GM18867 (cell line): ENCODE measurements at regions not wholly inside any gene's neighbourhood (a gene's known extent, or its start where the extent isn't known, plus 50 kb on each side); places are given as distances from the start of the nearest gene placed in this dataset.
"Not testable (repeated sequence)": the region's sequence is repeated elsewhere in the genome, so short reads cannot be mapped to it uniquely, and the experiment has no call there.

Experiments
- ATAC-seq: cut with Tn5 transposase; IDR thresholded peaks from one replicate; pipeline ENCODE4 v1.9.1; 2021; ENCODE audit warnings: mild to moderate bottlenecking, moderate library complexity; ENCODE audit not compliant: unreplicated experiment

- no peak for ATAC-seq
Observed at GRCh38 chr2:9707611-9708160, 76.9 kb upstream of the YWHAQ start.

GRCh38 chr2:9708683-9709538 lies 78.1 kb upstream of the YWHAQ start:
- no peak for ATAC-seq

- ATAC-seq: no peak
Observed at GRCh38 chr2:9709539-9710285, 78.9 kb upstream of the YWHAQ start.

GRCh38 chr2:9710311-9710710 lies 79.5 kb upstream of the YWHAQ start:
- no peak for ATAC-seq

GRCh38 chr2:9712263-9712662 lies 81.5 kb upstream of the YWHAQ start:
- no peak for ATAC-seq

- ATAC-seq: no peak
Observed at GRCh38 chr2:9714630-9715214, 83.9 kb upstream of the YWHAQ start.

- no peak for ATAC-seq
Observed at GRCh38 chr2:9715238-9715637, 84.4 kb upstream of the YWHAQ start.

- ATAC-seq: no peak
Observed at GRCh38 chr2:9717886-9718451, 87.2 kb upstream of the YWHAQ start.

GRCh38 chr2:9720352-9721093 lies 89.7 kb upstream of the YWHAQ start:
- ATAC-seq: no peak

- no peak for ATAC-seq
Observed at GRCh38 chr2:9721344-9721743, 90.5 kb upstream of the YWHAQ start.

- ATAC-seq: no peak
Observed at GRCh38 chr2:9722451-9722850, 91.7 kb upstream of the YWHAQ start.

GRCh38 chr2:9724565-9724964 lies 93.8 kb upstream of the YWHAQ start:
- no peak for ATAC-seq

GRCh38 chr2:9725106-9725505 lies 94.3 kb upstream of the YWHAQ start:
- ATAC-seq: no peak

GRCh38 chr2:9726016-9726415 lies 95.2 kb upstream of the YWHAQ start:
- not testable (repeated sequence) for ATAC-seq

GRCh38 chr2:9730523-9730922 lies 99.7 kb upstream of the YWHAQ start:
- not testable (repeated sequence) for ATAC-seq

GRCh38 chr2:9732824-9733223 lies 102.0 kb upstream of the YWHAQ start:
- ATAC-seq: no peak

- no peak for ATAC-seq
Observed at GRCh38 chr2:9734308-9734707, 103.5 kb upstream of the YWHAQ start.

GRCh38 chr2:9735335-9735734 lies 104.5 kb upstream of the YWHAQ start:
- no peak for ATAC-seq

GRCh38 chr2:9736021-9736420 lies 105.2 kb upstream of the YWHAQ start:
- ATAC-seq: no peak

- no peak for ATAC-seq
Observed at GRCh38 chr2:9737053-9737875, 106.0 kb upstream of the TAF1B start.
